ENCODE measurements at regions not wholly inside any gene's neighbourhood (a gene's known extent, or its start where the extent isn't known, plus 50 kb on each side); places are given as distances from the start of the nearest gene placed in this dataset.
"Not testable (repeated sequence)": the region's sequence is repeated elsewhere in the genome, so short reads cannot be mapped to it uniquely, and the experiment has no call there.

GRCh38 chr15:72845981-72846383 is 62.4 kb upstream of the ADPGK start:
- intact Hi-C loops (cut with DNase I; ENCODE audit: low total_unique reads) = no loop called here
- TF ChIP-seq CTCF (IDR thresholded peaks at IDR 0.05 in 8 of 11, conservative IDR thresholded peaks at IDR 0.05 in 3 of 11) (peak in 1 of 11 experiments; percentile 4), POLR2AphosphoS5 (IDR thresholded peaks at IDR 0.05) (no peak)
- Histone ChIP-seq H3K4me3 (no peak overlapping the region), H3K4me1 (no peaks in the 10 kb centered on the region), H3K9me3 (no peaks in the 10 kb centered on the region), H3K36me3 (no peaks in the 10 kb centered on the region), H3K27me3 (replicated peaks in 1 of 7) (peaks cover 0 to 72% (median 0%) of the 10 kb centered on the region in 7 donors), H3K27ac (no peak overlapping the region)
- no peak for DNase-seq

- Histone ChIP-seq H3K36me3 (no peaks in the 10 kb centered on the region), H3K4me3 (no peak overlapping the region), H3K27ac (no peak overlapping the region), H3K4me1 (no peaks in the 10 kb centered on the region), H3K27me3 (replicated peaks in 1 of 7) (peaks cover 0 to 57% (median 0%) of the 10 kb centered on the region in 7 donors), H3K9me3 (no peaks in the 10 kb centered on the region)
- no peak for DNase-seq
- intact Hi-C loops (cut with DNase I; ENCODE audit: low total_unique reads) = no loop called here
- TF ChIP-seq POLR2AphosphoS5 (IDR thresholded peaks at IDR 0.05) (no peak), POLR2A (IDR thresholded peaks at IDR 0.05) (no peak), CTCF (IDR thresholded peaks at IDR 0.05 in 8 of 11, conservative IDR thresholded peaks at IDR 0.05 in 3 of 11) (no peak)
- 88 to 96% (median 90%) methylated on average over 1 of the region's 1 CpG for WGBS, 5 donors
Observed at GRCh38 chr15:72844067-72844466, 60.5 kb upstream of the ADPGK start.

GRCh38 chr15:72843340-72843739 is 59.8 kb upstream of the ADPGK start:
- intact Hi-C loops (cut with DNase I; ENCODE audit: low total_unique reads); H3K4me1 ChIP-seq; DNase-seq; H3K4me3 ChIP-seq; H3K9me3 ChIP-seq; H3K36me3 ChIP-seq; H3K27ac ChIP-seq: not testable (repeated sequence)
- peaks cover 0 to 50% (median 0%) of the 10 kb centered on the region in 7 donors for H3K27me3 ChIP-seq (replicated peaks in 1 of 7)
- WGBS, 5 donors = 95 to 98% (median 98%) methylated on average over 4 of the region's 4 CpGs

- DNase-seq = no peak
- H3K27me3 ChIP-seq (replicated peaks in 1 of 7) = peaks cover 0 to 25% (median 0%) of the 10 kb centered on the region in 7 donors
- H3K4me3 ChIP-seq = no peak overlapping the region
- no peak overlapping the region for H3K27ac ChIP-seq
- intact Hi-C loops (cut with DNase I; ENCODE audit: low total_unique reads) = no loop called here
- WGBS, 5 donors = 70 to 80% (median 75%) methylated on average over 7 of the region's 7 CpGs
- H3K4me1 ChIP-seq = no peaks in the 10 kb centered on the region
- no peak for TF ChIP-seq POLR2A (IDR thresholded peaks at IDR 0.05)
- no peak for TF ChIP-seq CTCF (IDR thresholded peaks at IDR 0.05 in 8 of 11, conservative IDR thresholded peaks at IDR 0.05 in 3 of 11)
- no peak for TF ChIP-seq POLR2AphosphoS5 (IDR thresholded peaks at IDR 0.05)
- H3K36me3 ChIP-seq = no peaks in the 10 kb centered on the region
- H3K9me3 ChIP-seq = no peaks in the 10 kb centered on the region
Observed at GRCh38 chr15:72840114-72840513, 56.6 kb upstream of the ADPGK start.

- TF ChIP-seq POLR2A (IDR thresholded peaks at IDR 0.05) (no peak), POLR2AphosphoS5 (IDR thresholded peaks at IDR 0.05) (no peak), CTCF (IDR thresholded peaks at IDR 0.05 in 8 of 11, conservative IDR thresholded peaks at IDR 0.05 in 3 of 11) (no peak)
- Histone ChIP-seq H3K4me1 (no peaks in the 10 kb centered on the region), H3K27ac (no peak overlapping the region), H3K36me3 (no peaks in the 10 kb centered on the region), H3K27me3 (replicated peaks in 1 of 7) (peaks cover 0 to 12% (median 0%) of the 10 kb centered on the region in 7 donors), H3K9me3 (no peaks in the 10 kb centered on the region), H3K4me3 (no peak overlapping the region)
- intact Hi-C loops (cut with DNase I; ENCODE audit: low total_unique reads) = no loop called here
- DNase-seq = no peak
- 44 to 64% (median 55%) methylated on average over 5 of the region's 5 CpGs for WGBS, 5 donors
Observed at GRCh38 chr15:72838311-72838731, 54.8 kb upstream of the ADPGK start.

All from spleen (tissue), 11 donors.